Activated naive CD4-positive, alpha-beta T cell (primary cell): ENCODE measurements at regions not wholly inside any gene's neighbourhood (a gene's known extent, or its start where the extent isn't known, plus 50 kb on each side); places are given as distances from the start of the nearest gene placed in this dataset.
"Not testable (repeated sequence)": the region's sequence is repeated elsewhere in the genome, so short reads cannot be mapped to it uniquely, and the experiment has no call there.

Experiments
- DNase-seq, 4 experiments: peaks; one replicate each; lab custom pipeline; 2025; lab: John Stamatoyannopoulos, UW

DNA sequence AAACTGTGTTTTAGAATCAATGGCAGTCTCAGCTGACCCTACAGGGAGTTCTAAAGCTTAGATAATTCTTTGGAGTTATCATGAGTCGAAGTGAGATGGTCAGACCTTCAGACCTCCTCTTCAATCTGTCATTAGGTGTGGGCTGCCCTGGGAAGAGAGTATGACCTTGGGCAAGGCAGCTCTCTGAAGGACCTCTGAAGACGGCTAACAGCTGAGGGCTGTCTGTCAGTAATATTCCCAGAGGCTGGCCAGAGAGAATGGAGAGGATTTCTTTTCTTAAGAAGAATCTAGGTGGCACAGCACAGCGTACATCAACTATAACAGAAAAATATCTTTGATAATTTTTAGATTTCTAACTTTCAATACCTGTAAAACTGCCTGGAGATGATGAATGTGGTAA is 379.4 kb downstream of the ZNF674 start:
- DNase-seq = no peak

DNA sequence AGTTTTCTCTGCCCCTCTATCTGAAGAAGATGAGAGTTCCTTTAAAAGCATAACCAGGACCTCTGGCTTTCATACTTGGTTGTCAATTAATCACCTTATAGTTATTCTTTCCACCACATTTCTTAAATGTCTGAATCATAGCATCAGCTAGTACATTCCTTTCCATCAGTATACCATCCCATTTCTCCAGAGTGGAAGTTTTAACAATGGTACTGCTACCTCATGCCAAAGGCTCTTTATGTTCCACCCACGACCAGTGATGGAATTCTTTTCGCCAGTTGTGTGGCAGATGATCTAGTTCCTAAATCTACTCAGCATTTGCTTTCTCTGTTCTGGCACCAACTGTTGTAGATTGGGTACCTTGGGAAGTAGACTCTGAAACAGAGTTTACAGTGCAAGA is 379.8 kb downstream of the ZNF674 start:
- no peak for DNase-seq

DNA sequence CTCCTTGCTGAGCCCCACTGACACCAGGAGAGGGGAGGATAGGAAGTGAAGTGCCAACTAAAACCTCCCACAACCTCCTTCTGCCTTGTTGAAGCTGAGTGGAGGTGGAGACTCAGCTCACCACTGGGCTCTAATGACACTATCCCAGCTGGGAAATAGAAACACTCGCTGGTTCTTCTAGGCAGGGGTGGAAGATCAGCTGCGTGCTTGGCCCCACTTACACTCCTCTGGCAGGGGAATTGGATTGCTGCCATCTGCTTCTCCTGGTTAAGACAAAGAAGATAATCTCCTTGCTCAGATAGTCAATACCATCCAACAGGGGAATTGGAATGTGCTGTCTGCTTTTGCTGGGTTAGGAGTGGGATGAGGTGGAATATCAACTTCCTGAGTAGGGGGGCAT is 392.5 kb downstream of the ZNF674 start:
- no peak for DNase-seq

DNA sequence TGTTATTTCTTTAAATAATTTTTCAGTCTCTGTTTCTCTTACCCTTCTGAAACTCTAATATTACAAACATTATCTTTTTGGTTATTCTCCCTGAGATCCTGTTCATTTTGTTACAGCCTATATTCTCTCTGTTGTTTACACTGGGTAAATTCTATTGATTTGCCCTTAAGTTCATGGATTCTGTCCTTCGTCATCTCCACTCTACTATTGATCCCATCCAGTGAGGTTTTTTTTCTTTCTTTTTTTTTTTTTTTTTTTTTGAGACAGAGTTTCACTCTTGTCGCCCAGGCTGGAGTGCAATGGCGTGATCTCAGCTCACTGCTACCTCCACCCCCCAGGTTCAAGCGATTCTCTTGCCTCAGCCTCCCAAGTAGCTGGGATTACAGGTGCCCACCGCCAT is 393.9 kb downstream of the ZNF674 start:
- DNase-seq = not testable (repeated sequence)

DNA sequence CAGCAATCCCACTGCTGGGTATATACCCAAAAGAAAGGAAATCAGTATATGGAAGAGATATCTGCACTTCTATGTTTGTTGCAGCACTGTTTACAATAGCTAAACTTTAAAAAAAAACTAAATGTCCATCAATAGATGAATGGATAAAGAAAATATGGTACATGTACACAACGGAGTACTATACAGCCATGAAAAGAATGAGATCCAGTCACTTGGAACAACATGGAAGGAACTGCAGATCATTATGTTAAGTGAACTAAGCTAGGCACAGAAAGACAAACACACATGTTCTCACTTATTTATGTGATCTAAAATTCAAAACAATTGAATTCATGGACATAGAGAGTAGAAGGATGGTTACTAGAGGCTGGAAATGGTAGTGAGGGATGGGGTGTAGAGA is 400.7 kb downstream of the ZNF674 start:
- DNase-seq = no peak

DNA sequence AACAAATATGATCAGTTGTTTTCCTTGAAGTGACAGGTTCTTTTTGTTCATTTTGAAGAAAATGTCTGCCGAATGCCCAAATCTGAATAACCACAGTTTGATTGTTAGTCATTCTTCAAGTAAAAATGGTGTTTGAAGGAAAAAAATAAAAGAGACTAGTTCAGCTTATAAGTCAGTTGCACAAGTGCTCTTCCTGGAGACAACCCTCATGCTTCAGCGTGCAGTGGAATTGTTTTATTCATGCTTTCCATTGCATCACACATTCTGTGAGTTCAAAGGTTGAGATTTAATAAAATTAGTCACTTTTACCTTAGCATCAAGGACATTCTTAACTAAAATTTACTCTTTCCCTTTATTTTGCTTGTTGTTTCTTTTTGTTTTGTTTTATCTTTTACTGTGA is 404.9 kb downstream of the ZNF674 start:
- DNase-seq = no peak

DNA sequence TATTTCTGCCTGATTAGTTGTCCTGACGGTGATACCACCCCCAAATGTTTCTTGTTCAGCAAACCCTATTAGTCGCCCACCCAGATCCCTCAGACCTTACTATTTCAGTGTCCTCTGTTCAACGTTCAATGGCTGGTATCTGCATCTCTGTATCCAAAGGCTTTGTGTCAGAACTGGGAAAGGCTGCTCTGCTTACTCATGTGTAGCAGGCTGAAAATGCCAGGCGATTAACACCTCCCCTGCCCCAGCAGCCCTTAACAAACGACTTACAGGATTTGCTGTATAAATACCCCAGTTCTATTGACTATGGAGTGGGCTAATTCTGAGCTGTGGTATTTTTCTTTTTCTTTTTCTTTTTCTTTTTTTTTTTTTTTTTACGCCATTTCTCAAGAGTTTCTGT is 415.0 kb downstream of the ZNF674 start:
- DNase-seq = no peak

DNA sequence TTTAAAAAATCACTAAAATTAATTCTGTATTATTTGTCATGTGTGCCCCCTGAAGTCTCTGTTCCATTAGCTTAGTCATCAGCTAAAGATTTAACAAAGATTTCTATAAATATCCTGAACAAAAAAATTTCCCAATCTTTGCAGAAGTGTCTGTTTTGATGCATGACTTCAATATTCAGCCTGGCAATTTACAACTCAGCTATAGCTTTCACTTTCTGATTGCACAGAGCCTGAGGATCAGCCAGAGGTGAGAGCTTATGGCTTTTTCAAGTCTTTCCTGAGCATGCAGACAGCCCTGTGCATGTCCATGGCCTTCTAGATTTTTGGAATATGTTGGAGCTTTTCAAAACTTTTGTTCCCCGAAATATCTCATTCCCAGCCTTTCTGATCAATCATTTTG is 420.1 kb downstream of the ZNF674 start:
- no peak for DNase-seq

DNA sequence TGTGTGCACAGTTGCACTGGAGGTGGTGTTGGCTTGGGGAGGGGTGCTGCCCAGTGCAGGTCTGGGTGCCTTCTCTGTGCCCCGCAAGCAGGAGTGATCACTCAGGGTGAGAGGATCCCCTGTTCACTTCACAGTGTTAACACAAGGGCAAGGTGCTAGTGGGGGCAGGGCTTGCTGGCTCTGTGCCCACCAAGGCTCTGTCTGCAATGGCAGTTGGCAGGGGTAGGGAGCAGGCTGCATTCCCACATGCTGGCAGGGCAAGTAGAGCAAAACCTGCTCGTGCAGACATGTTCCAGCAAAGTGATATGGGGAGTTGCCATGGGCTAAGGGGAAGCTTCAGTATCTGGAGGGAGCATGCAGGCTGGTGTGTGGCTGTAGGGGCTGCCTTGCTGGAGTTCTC is 428.0 kb downstream of the ZNF674 start:
- DNase-seq = no peak

DNA sequence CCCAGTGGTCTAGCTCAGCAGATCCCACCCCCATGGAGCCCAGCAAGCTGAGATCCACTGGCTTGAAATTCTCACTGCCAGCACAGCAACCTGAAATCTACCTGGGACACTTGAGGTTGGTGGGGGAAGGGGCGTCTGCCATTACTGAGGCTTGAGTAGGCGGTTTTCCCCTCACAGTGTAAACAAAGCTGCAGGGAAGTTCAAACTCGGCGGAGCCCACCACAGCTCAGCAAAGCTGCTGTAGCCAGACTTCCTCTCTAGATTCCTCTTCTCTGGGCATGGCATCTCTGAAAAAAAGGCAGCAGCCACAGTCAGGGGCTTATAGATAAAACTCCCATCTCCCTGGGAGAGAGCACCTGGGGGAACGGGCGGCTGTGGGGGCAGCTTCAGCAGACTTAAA is 457.9 kb downstream of the ZNF674 start:
- DNase-seq = not testable (repeated sequence)

DNA sequence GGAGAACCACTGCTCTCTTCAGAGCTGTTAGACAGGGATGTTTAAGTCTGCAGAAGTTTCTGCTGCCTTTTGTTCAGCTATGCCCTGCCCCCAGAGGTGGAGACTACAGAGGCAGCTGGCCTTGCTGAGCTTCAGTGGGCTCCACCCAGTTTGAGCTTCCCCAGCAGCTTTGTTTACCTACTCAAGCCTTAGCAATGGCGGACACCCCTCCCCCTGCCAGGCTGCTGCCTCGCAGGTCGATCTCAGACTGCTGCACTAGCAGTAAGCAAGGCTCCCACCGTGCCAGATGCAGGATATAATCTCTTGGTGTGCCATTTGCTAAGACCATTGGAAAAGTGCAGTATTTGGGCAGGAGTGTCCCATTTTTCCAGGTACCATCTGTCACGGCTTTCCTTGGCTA is 465.1 kb downstream of the ZNF674 start:
- not testable (repeated sequence) for DNase-seq

DNA sequence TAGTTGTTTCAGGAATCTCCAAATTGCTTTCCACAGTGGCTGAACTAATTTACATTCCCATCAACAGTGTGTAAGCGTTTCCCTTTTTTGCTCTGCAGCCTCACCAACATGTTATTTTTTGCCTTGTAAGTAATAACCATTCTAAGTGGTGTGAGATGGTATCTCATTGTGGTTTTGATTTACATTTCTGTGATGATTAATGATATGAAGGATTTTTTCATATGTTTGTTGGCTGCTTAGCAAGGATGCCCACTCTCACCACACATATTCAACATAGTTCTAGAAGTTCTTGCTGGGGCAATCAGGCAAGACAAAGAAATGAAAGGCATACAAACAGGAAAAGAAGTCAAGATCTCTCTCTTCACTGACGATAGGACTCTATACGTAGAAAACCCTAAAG is 472.4 kb downstream of the ZNF674 start:
- DNase-seq = no peak

DNA sequence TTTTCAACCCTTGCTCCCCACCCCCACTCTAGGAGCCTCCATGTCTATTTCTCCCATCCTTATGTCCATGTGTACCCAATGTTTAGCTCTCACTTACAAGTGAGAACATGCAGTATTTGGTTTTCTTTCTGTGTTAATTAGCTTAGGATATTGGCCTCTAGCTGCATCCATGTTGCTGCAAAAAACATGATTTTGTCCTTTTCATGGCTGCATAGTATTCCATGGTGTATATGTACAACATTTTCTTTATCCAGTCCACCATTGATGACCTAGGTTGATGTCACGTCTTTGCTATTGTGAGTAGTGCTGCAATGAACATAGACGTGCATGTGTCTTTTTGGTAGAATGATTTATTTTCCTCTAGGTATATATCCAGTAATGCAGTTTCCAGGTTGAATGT is 472.8 kb downstream of the ZNF674 start:
- DNase-seq = no peak

DNA sequence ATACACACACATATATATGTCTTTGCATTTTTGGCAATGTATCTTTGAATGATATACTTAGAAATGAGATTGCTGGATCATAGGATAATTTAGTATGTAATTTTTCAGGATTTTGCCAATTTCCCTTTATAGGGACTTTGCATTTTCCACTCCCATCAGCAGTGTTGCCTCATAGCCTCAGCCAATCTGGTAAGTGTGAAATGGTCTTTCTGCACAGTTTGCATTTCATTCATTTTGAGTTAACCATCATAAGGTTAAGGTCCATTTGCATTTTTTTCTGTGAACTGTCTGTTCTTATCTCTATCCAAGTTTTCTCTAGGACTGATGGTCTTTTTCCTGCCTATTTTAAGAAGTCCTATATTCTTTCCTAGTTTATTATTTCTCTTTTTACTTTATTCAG is 474.8 kb downstream of the ZNF674 start:
- DNase-seq = no peak

DNA sequence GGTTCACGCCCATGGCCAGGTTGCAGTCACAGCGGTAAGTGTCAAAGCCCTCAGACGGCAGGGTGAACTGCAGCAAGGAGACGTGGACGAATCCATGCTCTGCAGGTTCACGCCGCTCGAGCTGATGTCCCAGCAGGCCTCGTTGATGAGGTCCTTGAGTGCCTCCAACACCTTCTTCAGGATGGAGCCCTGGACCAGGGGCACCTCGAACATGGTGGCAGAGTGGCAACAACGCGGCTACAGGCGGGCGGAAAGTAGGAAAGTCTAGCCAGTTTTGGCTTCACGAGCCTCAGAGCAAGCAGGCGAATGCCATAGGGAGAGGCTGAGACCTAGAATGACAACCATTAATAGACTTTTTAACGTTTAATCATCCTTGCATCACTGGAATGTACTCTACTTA is 485.9 kb downstream of the ZNF674 start:
- no peak for DNase-seq

DNA sequence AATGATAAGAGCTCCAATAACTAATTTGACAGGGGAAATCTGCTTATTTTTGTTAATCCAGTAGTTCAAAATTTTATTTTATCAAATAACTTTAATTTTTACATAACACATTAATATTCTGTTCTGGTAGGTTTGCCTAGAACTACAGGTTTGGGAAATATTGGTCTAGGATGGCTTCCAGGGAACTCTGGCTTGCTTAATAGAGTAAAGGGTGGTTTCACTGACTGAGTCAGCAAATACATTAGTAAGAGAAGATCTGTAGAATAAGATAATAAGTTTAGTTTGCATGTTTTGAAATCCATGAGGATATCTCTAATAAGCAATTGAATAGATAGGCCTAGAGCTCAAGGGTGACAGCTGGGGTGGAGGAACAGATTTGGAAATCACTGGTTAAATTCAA is 500.7 kb downstream of the ZNF674 start:
- DNase-seq = no peak

DNA sequence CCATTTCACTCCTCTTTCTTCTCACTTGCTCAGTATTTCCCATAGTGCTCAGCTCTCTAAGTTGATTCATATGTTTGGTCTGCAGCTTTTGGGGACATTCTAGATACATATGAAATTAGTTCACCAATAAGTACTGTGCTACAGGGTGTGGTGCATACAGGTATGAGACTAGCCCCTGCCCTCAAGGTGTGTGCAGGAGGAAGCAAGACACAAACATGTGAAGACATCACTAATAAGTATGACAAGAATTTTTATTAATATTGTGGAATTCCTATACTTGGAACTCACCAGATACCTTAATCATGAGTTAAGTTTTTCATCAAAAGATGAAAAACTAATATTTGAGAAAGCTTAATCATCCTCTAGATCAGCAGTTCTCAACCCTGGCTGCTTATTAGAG is 505.2 kb downstream of the ZNF674 start:
- no peak for DNase-seq

DNA sequence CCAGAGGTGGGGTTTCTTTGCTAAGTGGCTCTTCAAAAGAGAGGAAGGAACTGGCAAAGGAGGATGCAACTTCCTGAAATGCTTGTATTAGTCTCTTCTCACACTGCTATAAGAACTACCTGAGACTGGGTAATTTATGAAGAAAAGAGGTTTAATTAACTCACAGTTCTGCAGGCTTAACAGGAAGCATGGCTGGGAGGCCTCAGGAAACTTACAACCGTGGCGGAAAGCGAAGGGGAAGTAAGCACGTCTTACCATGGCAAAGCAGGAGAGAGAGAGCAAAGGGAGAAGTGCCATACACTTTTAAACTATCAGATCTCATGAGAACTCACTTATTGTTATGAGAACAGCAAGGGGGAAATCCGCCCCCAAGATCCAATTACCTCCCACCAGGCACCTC is 505.7 kb downstream of the ZNF674 start:
- DNase-seq = no peak

DNA sequence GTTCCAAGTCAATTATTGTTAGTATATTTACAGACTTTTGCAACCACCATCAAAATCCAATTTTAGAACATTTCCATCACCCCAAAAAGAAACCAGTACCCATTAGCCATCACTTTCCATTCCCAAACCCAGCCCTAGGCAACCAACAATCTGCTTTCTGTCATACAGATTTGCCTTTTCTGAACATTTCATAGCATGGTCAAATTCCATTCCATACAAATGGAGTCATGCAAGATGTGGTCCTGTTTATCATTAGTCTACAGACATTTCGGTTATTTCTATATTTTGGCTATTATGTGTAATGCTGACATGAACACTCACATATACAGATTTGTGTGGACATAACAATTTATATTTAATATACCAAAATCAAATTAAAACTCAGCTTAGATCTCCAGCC is 508.7 kb downstream of the ZNF674 start:
- DNase-seq = no peak

DNA sequence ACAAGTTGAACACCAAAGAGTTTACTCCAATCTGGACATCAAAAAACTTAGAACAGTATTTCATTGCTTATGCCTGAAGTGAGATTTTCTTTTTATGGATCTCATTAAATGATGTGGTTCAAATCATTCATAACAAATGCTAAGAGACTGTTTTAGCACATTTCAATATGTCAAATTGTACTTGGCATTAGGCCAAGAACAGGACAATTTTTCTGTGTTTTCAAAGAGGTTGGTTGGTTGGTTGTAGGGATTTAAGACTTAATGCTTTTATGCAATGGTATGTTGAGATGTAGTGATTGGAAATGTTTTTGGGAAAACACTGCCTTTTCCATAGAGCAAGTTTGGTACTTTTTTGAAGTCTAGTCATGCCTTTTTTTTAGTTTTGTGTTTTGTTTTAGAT is 510.4 kb downstream of the ZNF674 start:
- DNase-seq = no peak

DNA sequence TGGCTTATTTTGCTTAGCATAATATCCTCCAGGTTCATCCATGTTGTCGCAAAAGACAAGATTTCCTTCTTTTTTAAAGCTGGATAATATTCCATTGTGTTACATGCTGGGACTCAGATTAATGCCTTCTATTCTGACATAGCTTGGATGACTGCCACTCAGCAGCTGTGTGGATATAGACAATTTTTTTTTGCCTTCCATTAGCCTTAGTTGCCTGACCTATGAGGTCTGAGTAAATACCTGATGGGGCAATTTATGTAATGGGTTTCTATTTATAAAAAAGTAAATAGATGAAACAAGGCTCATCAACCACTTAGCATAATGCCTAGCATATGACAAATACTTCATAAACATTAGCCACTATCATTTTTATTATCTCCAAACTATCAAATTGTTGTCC is 515.4 kb downstream of the ZNF674 start:
- DNase-seq = no peak

DNA sequence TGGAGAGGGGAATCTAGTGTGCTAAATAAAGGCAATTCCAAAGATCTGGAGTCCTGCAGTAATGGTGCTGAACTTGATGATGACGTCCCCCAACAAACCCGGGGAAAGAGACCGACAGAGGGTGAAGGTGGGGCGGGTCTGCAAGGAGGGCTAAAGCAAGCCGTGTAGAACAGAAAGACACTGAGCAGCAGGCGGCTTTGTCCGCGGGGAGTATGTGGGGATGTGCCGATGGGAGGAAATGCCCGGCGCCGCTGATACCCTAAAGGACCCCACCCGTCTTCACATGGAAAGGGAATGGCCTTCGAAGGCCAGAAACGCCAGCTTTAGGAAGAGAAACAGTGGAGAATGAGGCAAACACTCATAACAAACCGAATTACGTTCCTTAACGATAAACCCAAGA is 528.9 kb downstream of the ZNF674 start:
- no peak for DNase-seq

DNA sequence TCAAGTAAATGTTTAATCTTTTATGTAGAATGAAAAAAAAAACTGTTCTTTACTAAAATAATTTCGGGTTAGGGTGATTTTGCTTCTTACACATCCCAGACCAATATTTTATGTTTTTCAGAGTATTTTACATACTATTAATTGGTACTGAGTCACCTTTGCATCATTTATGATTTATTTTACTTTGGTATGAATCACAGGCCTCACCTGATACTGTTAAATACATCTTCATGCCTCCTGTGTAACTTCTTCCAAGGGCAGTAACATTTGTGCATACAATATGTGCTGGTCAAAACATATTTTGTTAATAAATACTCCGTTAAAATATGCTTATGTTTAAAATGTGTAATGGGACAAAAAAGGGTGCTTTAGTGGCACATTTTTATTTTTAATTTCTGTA is 529.6 kb downstream of the ZNF674 start:
- DNase-seq = no peak

DNA sequence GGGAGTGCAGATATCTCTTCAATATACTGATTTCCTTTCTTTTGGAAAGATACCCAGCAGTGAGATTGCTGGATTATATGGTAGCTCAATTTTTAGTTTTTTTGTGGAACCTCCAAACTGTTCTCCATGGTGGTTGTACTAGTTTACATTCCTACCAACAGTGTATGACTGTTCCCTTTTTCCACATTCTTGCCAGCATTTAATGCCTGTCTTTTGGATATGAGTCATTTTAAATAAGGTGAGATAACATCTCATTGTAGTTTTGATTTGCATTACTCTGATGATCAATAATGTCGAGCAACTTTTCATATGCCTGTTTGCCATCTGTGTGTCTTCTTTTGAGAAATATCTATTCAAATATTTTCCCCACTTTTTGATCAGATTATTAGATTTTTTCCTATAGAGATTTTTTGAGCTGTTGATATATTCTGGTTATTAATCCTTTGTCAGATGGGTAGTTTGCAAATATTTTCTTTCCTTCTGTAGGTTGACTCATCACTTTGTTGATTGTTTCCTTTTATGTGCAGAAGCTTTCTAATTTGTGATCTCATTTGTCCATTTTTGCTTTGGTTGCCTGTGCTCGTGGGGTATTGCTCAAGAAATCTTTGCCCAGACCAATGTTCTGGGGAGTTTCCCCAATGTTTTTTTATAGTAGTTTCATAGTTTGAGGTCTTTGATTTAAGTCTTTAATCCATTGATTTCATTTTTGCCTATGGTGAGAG is 552.7 kb downstream of the ZNF674 start:
- no peak for DNase-seq

DNA sequence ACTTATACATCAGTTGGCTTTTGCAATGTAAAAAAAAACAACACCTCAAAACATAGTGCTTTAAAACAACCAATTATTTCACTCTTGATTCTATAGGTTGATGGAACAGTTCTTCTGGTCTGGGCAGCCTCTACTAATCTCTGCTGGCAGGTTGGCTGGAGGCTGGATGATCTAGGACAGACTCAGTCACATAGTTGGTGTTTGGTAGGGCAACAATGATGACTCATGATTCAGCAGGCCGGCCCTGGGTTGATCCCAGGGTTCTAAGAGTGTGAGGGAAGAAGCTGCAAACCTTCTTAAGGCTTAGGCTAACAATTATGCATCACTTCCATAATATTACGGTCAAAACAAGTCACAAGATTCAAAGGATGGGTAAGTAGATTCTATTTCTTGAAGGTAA is 558.2 kb downstream of the ZNF674 start:
- no peak for DNase-seq
